ENCODE measurements at regions not wholly inside any gene's neighbourhood (a gene's known extent, or its start where the extent isn't known, plus 50 kb on each side); places are given as distances from the start of the nearest gene placed in this dataset.

DNA sequence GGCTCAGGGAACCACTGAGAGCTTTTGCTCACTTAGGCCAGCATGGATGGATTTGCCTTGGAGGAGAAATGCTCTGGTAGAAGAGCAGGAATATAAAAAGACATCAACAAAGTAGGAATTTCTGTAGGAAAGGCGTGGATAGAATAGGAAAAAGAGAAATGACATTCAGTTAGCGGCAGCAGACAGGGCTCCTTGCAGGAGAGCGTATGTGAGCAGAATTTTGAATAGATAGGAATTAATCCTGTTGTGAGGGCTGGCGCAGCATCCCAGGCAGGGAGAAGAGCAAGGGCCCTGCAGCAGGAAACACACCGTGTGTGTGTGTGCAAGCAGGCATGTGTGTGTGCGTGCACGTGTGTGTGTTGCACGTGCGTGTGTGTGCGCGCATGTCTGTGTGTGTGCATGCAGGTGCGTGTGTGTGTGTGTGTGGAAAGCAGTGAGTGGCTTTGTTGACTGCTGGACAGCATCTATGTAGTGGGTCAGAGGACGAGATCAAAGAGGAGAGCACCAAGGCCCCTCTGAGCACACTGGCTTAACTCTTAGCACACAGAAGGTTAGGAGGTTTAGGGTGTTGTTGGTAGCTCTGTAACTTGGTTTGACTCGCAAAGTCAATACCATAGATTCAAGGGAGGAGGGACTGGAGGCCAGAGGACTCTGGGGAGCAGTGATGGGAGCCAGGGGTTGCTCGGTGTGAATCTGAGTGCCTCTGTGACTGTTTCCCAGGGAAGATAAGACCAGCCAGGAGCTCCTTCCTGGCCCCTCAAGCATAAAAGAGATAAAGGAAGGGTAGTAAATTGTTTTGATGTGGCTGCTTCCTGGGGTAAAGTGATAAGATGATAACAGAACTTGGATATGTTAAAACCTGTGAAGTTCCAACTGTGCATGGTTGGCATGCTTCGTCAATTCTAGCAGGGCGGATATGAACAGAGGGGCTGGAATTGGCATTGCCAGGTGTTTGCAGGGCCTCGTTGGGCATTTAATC, 639.5 kb downstream of the NR2F2 start (continued):
- no peak for TF ChIP-seq RAD21 (IDR thresholded peaks at IDR 0.05; ENCODE audit: low read length)

DNA sequence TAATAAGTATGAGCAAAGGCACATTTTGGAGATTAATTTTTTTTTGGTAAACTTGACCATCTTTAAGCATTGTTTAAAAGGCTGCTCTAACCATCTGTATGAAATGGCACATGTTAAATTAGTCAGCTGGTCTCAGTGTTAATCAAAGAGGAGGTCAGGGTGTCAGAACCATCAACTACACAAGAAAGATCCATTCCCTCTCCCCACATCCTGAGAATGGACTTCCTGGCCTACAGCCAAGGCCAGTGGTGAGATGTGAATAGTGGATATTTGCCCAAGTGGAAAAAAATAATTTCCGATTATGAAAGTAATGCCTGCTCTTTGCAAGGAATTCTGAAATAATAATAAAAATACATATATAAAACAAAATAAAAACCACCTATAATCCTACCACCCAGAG, 641.7 kb downstream of the NR2F2 start:
- H3K4me3 ChIP-seq (ENCODE audit: insufficient read depth, low read depth, low read length) = no peak overlapping the region
- no peak overlapping the region for H2BK120ac ChIP-seq (ENCODE audit: low read depth, low read length)
- ATAC-seq (ENCODE audit: low read depth) (no peak), DNase-seq (no peak)
- ChIA-PET CTCF (no interaction called here), POLR2A (ENCODE audit: unreplicated experiment) (no interaction called here)
- no peak overlapping the region for H3K9ac ChIP-seq (ENCODE audit: low read depth, low read length)
- no peaks in the 10 kb centered on the region for H3K36me3 ChIP-seq (ENCODE audit: control insufficient read depth, insufficient read depth, low read length)
- no peak for TF ChIP-seq NFE2L2 (IDR thresholded peaks at IDR 0.05; ENCODE audit: low read depth, low read length)
- no peak overlapping the region for H4K5ac ChIP-seq (ENCODE audit: low read depth, low read length)
- intact Hi-C loops (cut with micrococcal nuclease) (no loop called here), dilution Hi-C loops (cut with HindIII; ENCODE audit: low sequenced_read_pairs, unreplicated experiment) (no loop called here), in situ Hi-C loops (cut with MboI; ENCODE audit: low sequenced_read_pairs) (no loop called here)
- no peak overlapping the region for H3K4me2 ChIP-seq (ENCODE audit: low read depth, low read length)
- no peak overlapping the region for H3K18ac ChIP-seq (ENCODE audit: low read depth, low read length)
- no peaks in the 10 kb centered on the region for H3K27me3 ChIP-seq (ENCODE audit: control insufficient read depth, insufficient read depth, low read length)
- H3K56ac ChIP-seq (ENCODE audit: extremely low read depth, insufficient read depth, low read length) = no peak overlapping the region
- no peak overlapping the region for H3K23ac ChIP-seq (ENCODE audit: low read depth, low read length)
- no peak overlapping the region for H2BK20ac ChIP-seq (ENCODE audit: low read depth, low read length)
- no peak overlapping the region for H3K4ac ChIP-seq (ENCODE audit: low read depth, low read length)
- no peak overlapping the region for H3K14ac ChIP-seq (replicated peaks; ENCODE audit: low read depth, low read length)
- H2AK5ac ChIP-seq (ENCODE audit: low read depth, low read length) = no peak overlapping the region
- H2BK5ac ChIP-seq (ENCODE audit: low read depth, low read length, poor library complexity, severe bottlenecking) = no peak overlapping the region
- peaks cover 24% of the 10 kb centered on the region for H3K9me3 ChIP-seq (ENCODE audit: control insufficient read depth, insufficient read depth, low read length)
- no TSS peak for BruUV-seq (replicated peaks)
- no peak overlapping the region for H4K91ac ChIP-seq (ENCODE audit: insufficient read depth, low read depth, low read length)
- H2AK9ac ChIP-seq (replicated peaks; ENCODE audit: low read depth, low read length, poor library complexity) = no peak overlapping the region
- no CpG with 5 or more reads among the region's 1 CpG for WGBS, 2 experiments (ENCODE audit: extremely low coverage in 2 of 2, insufficient read length in 1 of 2)
- no peaks in the 10 kb centered on the region for H4K20me1 ChIP-seq (ENCODE audit: insufficient read depth, low read length)
- no peaks in the 10 kb centered on the region for H3K4me1 ChIP-seq (ENCODE audit: control insufficient read depth, insufficient read depth, low read length)
- no peak overlapping the region for H2AFZ ChIP-seq (replicated peaks; ENCODE audit: low read length, poor library complexity)
- H2BK15ac ChIP-seq (ENCODE audit: low read depth, low read length) = no peak overlapping the region
- H3K27ac ChIP-seq (ENCODE audit: insufficient read depth, low read length) = no peak overlapping the region
- no peak overlapping the region for H4K8ac ChIP-seq (ENCODE audit: low read depth in 2 of 2, low read length in 2 of 2)
- H3K79me1 ChIP-seq (ENCODE audit: low read depth in 1 of 2, low read length in 2 of 2) = no peaks in the 10 kb centered on the region
- no peaks in the 10 kb centered on the region for H3K9me1 ChIP-seq (ENCODE audit: insufficient read depth, low read length)

All from IMR-90 (cell line).